ENCODE measurements at regions not wholly inside any gene's neighbourhood (a gene's known extent, or its start where the extent isn't known, plus 50 kb on each side); places are given as distances from the start of the nearest gene placed in this dataset.

DNA sequence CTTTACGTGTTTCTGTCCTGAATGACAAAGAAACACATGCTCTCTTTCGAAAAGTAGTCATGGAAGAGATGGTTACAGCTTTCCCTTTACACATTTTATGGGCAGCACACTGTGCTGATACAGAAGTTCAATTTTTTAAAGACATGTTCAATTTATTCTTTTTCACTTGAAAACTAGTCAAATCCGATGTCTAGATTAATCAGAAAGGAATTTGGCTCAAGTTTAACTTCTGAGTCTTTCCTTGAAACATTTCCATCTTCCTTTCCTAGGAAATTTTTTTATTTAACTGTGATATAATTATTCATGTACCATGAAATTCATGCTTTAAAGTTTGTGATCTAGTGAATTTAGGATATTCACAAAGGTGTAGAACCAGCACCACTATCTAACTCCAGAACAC lies 360.1 kb downstream of the TNS3 start:
- peak; percentile 21 for DNase-seq (ENCODE audit: low read depth)

DNA sequence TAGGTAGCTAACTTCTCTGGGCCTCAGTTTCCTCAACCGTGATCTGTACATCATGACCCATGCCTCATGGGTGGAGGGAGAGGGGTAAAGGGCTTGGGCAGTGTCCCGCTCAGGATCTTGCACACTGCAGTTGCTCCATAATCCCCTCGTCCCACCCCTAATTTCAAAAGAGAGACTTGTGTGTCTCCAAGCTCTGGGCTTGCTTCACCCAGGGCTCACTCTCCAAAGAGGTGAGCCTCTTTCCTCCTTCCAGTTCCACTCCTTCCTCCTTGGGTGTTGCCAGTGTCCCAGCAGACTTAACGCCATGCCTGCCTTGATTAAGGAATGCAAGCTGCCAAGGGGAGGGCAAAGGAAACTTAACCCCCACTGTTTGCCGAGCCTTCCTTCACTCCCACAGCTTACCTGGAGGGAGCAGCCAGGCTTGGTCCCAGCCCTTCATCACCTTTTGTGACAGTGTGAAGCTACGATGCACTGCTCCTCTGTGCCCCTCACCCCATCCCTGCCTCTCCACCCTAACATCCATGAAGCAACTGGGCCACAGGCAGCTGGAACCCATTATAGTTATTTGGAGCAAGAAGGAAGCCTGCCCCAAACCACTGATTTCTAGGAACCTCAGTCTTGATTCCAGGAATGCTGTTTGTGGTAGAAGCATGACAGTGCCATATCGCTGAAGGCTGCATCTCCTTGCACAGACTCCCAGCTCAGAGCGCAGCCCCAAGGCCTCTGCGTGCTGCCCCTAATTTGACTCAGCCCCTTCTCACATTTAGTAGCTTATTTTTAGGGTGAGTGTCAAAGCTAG lies 363.3 kb downstream of the TNS3 start:
- peak; percentile 38 for DNase-seq (ENCODE audit: low read depth)

DNA sequence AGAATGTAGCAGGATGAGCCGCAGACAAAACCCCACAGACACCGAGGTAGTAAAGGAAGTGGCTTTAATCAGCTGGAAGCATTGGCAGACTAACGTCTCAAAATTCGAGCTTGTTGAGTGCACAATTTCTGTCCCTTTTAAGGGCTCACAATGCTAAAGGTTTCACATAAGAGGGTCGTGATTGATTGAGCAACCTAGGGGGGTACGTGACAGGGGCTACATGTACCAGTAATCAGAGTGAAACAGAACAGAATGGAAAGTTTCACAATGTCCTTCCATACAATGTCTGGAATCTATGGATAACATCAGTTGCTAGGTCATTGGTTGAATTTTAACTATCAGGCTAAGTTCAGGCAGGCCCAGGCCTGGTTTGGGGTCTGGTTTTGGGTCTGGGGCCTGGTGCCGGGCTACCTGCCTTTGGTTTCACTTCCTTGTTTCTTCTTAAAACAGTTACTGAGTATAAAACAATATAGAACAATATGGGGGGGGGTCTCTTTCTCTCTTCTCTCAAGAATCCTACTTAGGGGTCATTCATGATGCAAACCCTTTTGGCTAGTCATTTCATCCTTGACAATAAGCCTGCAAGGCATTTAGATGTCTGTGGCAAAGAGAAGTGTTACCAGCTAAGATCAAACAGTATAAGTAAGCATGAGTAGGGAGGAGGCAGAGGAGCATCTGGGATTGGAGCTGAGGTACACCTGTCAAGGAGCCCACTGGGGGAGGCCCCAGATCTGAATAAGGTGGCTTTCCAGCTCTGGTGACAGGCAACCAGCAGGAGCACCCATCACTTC lies 364.1 kb downstream of the TNS3 start:
- no peak for DNase-seq (ENCODE audit: low read depth)

GRCh38 chr7:47217086-47217485 lies 364.8 kb downstream of the TNS3 start:
- no peak for DNase-seq (ENCODE audit: low read depth)

GRCh38 chr7:47216439-47216838 lies 365.5 kb downstream of the TNS3 start:
- no peak for DNase-seq (ENCODE audit: low read depth)

GRCh38 chr7:47215640-47216039 lies 366.3 kb downstream of the TNS3 start:
- no peak for DNase-seq (ENCODE audit: low read depth)

DNA sequence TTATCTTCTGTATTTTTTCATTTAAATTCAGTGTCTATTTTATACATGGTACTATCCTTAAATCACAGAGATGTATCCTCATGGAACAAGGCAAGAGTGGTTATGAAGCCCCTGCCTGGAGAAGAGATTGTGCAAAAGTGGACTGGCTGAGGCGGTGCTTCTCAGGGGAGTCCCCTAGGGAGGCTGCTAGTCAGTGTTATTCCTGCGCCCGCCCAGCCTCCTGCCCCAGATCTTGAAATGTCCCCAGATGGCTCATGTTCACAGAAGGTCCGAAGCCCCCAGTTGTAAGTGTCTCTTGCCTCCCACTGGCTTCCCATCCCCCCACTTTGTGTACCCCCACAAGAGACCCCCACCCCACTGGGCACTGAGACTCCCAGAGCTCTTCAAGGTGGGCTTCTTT lies 366.9 kb downstream of the TNS3 start:
- no peak for DNase-seq (ENCODE audit: low read depth)

- DNase-seq (ENCODE audit: low read depth), result no peak
Measured at GRCh38 chr7:47213276-47213675, 368.6 kb downstream of the TNS3 start.

DNA sequence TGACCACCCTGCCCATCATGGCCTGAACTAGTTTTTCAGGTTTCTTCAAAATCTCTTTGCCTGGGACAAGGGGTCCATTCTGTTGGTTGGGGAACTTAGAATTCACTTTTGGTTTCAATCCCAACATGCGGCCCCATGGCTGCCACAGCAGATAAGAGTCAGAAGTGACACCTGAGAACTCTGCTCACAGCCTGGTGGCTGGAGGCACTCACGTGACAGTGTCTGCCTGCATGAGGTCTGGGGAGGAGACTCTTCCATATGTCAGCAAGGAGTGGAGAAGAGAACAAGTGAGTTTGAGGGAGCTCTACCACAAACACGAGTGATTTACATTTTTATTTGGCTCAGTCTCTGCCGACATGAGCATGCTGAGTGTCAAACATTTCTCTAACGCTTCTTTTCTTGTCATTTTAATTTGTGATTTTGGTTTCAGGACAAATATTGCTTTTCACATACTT lies 370.4 kb downstream of the TNS3 start:
- no peak for DNase-seq (ENCODE audit: low read depth)

DNA sequence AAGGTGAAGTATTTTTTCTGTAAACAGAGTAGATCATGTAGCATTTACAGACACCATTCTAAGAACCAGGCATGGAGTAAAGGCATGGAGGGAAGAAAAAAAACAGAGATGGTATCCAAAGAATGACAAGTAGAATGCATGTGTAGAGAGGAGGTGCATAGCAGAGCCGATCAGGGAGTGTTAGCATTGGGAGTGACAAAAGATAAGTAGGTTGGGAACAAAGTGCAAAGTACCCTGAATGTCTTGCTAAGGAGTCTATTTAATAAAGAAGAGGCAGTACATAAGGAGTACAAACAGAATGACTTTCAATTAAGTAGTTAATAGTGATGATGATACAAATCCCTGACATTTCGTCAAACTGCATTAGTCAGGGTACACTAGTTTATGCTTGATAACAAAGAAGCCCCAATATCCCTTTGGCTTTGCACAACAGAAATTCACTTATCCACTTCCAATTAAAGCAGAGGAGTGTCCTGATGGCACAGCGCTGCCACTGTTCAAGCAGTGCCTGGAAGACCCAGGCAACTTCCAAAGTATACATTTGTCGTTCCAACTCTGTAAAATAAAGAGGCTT lies 371.5 kb downstream of the TNS3 start:
- no peak for DNase-seq (ENCODE audit: low read depth)

GRCh38 chr7:47207956-47208355 lies 374.0 kb downstream of the TNS3 start:
- DNase-seq (ENCODE audit: low read depth), result no peak

- no peak for DNase-seq (ENCODE audit: low read depth)
Measured at GRCh38 chr7:47204709-47205108, 377.2 kb downstream of the TNS3 start.

DNA sequence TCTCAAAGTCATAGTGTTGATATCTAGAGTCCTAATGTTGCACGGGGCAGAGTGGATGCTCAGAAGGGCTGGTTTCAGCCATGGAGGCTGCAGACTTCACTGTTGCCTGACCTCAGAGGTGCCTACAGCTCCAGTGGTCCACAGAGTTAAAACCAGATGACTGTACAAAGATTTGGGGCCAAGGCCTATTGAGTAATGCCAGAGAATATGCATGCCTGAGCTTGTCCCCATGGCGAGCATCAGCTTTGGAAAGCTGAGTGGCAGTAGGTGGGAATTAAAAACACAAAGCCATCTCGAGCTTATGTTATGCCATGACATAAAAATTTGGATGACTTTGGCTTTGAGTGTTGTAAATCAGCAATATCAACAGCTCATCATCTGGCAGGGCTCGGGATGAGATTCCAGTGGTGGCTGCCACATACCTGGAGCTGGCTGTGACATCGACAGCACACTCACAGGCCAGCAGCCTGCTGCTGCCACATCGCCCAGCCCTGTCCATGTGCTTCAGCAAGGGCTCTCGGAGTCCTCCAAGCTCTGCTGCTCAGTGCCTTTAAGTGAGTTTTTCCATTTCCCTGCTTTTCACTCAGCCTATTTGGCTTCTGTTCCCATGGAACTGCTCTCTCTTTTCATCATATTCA lies 379.6 kb downstream of the TNS3 start:
- no peak for DNase-seq (ENCODE audit: low read depth)

- DNase-seq (ENCODE audit: low read depth), result peak; percentile 43
Measured at GRCh38 chr7:47198159-47198558, 383.8 kb downstream of the TNS3 start.

DNA sequence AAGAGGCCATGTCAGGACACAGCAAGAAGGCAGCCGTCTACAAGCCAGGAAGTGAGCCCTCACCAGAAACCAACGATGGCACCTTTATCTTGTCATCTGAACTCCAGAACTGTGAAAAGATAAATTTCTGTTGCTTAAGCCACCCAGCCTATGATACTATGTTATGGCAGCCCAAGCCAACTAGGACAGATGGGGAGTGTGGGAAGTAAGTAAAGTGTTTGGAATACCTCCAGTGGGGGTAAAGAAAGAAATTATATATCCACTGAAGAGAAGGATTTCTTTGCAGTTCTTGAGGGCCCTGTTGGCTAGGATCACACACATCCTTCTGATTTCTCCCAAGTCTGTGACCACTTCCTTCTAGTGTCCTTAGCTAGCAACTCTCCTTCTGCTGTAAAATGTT lies 384.4 kb downstream of the TNS3 start:
- DNase-seq (ENCODE audit: low read depth), result no peak

GRCh38 chr7:47196737-47197136 lies 385.2 kb downstream of the TNS3 start:
- no peak for DNase-seq (ENCODE audit: low read depth)

- DNase-seq (ENCODE audit: low read depth), result no peak
Measured at GRCh38 chr7:47196106-47196645, 385.7 kb downstream of the TNS3 start.

- no peak for DNase-seq (ENCODE audit: low read depth)
Measured at GRCh38 chr7:47195641-47196040, 386.3 kb downstream of the TNS3 start.

DNA sequence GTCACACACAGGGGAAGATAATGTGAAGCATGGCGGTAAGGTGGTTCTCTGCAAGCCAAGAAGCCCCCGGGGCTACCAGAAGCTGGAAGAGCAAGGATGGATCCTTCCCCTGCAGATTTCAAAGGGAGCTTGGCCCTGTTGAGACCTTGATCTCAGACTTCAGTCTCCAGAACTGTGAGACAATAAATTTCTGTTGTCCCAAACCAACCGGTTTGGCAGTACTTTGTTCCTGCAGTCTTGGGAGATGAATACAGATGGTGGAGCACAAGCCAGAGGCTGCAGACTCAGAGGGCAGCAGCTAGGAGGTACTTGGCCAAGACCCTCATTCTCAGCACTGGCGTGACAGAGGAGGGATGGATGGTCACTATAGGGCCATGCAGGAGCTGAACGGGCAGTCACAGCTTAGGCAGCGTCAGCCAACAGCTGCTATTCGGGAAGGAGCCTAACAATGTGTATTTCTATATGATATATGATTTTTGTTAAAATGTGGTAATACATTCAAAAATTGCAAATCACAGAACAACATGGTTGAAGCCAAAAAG lies 387.3 kb downstream of the TNS3 start:
- no peak for DNase-seq (ENCODE audit: low read depth)

DNA sequence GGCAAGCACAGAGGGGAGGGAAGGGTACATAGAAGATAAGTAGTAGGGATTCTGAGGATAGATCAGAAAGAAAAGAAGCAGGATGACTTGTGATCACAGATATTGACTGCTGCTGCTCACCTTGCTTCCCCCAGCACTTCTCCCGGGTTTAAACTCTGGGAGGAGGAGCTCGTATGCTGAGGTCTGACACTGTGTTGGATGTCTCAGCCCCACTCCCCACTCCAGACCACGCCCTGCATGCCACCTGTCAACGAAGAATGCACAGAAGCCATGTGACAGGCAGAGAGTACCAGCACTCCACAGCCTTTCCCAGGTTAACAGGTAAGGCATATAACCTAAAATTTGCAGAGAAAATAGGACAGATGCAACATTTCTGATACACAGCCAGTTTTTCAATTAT lies 388.9 kb downstream of the TNS3 start:
- DNase-seq (ENCODE audit: low read depth), result no peak

DNA sequence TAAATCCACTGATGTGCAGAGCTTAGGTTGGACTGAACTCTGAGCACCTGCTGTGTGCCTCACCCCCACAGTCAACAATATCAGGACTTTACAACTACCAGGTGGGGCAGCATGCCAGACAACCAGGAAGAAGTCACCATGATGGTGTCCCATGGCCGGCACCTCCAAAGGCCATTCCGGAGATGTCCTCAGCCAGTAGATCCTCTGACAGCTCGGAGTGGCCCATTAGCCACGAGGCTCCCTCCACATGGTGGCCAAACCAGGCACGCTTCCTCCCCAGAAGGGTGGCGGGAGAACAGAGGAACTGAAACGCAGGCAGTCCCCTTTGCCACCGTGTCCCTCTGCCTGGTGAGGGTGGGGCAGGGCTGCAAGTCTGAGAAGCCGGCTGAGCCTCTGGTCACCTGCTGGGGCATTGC lies 390.0 kb downstream of the TNS3 start:
- DNase-seq (ENCODE audit: low read depth), result no peak

GRCh38 chr7:47191316-47191715 lies 390.6 kb downstream of the TNS3 start:
- DNase-seq (ENCODE audit: low read depth), result no peak
